GM12864 (cell line): ENCODE measurements at regions not wholly inside any gene's neighbourhood (a gene's known extent, or its start where the extent isn't known, plus 50 kb on each side); places are given as distances from the start of the nearest gene placed in this dataset.

Experiments
- DNase-seq: peaks from one replicate; pipeline ENCODE4 v3.0.0-alpha.2; 2011; ENCODE audit warnings: low read depth
- H3K4me3 ChIP-seq: 2 replicates; pipeline ENCODE4 v1.5.1; 2011; ENCODE audit warnings: mild to moderate bottlenecking, low read depth, low read length, control low read depth
- CTCF ChIP-seq: IDR thresholded peaks from 2 replicates; pipeline ENCODE4 v1.5.1; 2011; ENCODE audit warnings: low read depth, mild to moderate bottlenecking, moderate library complexity, low read length, control low read depth, inconsistent platforms; ENCODE audit errors: missing control alignments

- no peak for TF ChIP-seq CTCF
- H3K4me3 ChIP-seq = no peak overlapping the region
- no peak for DNase-seq
Observed at GRCh38 chr10:84762754-84763394, 434.5 kb downstream of the CCSER2 start.

GRCh38 chr10:84763965-84764364 lies 435.6 kb downstream of the CCSER2 start:
- DNase-seq = no peak
- no peak for TF ChIP-seq CTCF
- no peak overlapping the region for H3K4me3 ChIP-seq

GRCh38 chr10:84765086-84765485 lies 436.7 kb downstream of the CCSER2 start:
- TF ChIP-seq CTCF = no peak
- no peak for DNase-seq
- no peak overlapping the region for H3K4me3 ChIP-seq

GRCh38 chr10:84765656-84766055 lies 437.3 kb downstream of the CCSER2 start:
- no peak overlapping the region for H3K4me3 ChIP-seq
- no peak for DNase-seq
- TF ChIP-seq CTCF = no peak

GRCh38 chr10:84766923-84767322 lies 438.5 kb downstream of the CCSER2 start:
- no peak for TF ChIP-seq CTCF
- no peak overlapping the region for H3K4me3 ChIP-seq
- DNase-seq = no peak

GRCh38 chr10:84768132-84768531 lies 439.7 kb downstream of the CCSER2 start:
- no peak for TF ChIP-seq CTCF
- DNase-seq = no peak
- no peak overlapping the region for H3K4me3 ChIP-seq

GRCh38 chr10:84770824-84771223 lies 442.4 kb downstream of the CCSER2 start:
- TF ChIP-seq CTCF = no peak
- no peak overlapping the region for H3K4me3 ChIP-seq
- DNase-seq = no peak
